ENCODE measurements at regions not wholly inside any gene's neighbourhood (a gene's known extent, or its start where the extent isn't known, plus 50 kb on each side); places are given as distances from the start of the nearest gene placed in this dataset.

DNA sequence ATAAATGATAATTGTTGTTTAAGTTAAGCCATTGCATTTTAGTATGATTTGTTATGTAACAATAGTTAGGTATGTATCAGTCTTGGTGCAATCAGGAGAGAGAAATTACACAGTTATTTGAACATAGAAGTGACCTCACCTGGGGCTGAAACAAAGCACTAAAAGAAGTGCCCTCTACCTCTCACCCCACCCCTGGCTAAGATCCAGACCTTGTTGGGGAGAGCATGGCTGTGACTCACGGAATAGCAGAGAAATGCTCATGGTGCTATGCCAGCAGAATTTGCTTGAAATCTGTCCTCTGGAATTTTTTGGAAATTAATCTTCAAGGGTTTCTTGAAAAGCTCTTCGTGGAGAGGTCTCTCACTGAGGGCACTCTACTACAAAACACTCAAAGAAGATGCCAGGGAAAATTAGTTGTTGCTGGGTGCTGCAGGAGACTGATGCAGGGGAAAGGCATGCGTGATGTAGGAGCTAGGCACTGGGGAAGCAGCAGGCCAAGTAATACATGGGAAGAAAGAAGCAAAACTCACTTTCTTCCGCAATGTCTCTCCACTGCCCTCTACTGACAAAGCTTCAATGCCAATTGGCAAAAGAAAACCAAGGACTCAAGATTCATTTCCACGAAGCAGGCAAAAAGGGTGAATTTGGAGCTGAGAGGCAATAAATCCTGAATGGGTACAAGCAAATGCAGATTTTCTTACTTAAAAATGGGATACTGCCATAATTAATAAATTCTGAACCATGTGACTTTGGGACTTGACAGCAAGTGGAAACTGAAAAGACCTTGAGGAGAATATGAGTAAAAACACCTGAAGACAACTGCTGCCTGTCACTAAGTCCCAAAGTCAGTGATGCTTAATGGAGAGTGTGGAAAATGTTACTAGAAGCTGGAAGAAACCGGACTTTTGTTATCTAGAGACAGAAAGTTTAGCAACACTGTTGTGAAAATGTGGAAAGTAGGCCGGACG is 136.3 kb upstream of the ZNF184 start:
- no peak for TF ChIP-seq POLR2A (IDR thresholded peaks at IDR 0.05; ENCODE audit: low read depth, low read length)
- no peak for TF ChIP-seq JUN (IDR thresholded peaks at IDR 0.05; ENCODE audit: borderline replicate concordance, insufficient read depth, insufficient read length, low read depth)
- TF ChIP-seq, protein P1, sequence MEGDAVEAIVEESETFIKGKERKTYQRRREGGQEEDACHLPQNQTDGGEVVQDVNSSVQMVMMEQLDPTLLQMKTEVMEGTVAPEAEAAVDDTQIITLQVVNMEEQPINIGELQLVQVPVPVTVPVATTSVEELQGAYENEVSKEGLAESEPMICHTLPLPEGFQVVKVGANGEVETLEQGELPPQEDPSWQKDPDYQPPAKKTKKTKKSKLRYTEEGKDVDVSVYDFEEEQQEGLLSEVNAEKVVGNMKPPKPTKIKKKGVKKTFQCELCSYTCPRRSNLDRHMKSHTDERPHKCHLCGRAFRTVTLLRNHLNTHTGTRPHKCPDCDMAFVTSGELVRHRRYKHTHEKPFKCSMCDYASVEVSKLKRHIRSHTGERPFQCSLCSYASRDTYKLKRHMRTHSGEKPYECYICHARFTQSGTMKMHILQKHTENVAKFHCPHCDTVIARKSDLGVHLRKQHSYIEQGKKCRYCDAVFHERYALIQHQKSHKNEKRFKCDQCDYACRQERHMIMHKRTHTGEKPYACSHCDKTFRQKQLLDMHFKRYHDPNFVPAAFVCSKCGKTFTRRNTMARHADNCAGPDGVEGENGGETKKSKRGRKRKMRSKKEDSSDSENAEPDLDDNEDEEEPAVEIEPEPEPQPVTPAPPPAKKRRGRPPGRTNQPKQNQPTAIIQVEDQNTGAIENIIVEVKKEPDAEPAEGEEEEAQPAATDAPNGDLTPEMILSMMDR (IDR thresholded peaks at IDR 0.05; ENCODE audit: extremely low read depth in 1 of 2, insufficient read depth in 1 of 2, low read depth in 1 of 2, low read length in 2 of 2) = peak; percentile 74 to 79
- no peak for TF ChIP-seq FOS (IDR thresholded peaks at IDR 0.05; ENCODE audit: borderline replicate concordance, insufficient read depth, low read length)
- no peak for TF ChIP-seq EZH2 (IDR thresholded peaks at IDR 0.05; ENCODE audit: borderline replicate concordance, low read depth, low read length, severe bottlenecking)
- no peak for TF ChIP-seq POLR2AphosphoS5 (IDR thresholded peaks at IDR 0.05; ENCODE audit: insufficient read depth, low read depth, low read length)
- no peak for TF ChIP-seq MYC (IDR thresholded peaks at IDR 0.05; ENCODE audit: low read depth, low read length)
- TF ChIP-seq, protein P2, sequence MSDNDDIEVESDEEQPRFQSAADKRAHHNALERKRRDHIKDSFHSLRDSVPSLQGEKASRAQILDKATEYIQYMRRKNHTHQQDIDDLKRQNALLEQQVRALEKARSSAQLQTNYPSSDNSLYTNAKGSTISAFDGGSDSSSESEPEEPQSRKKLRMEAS (IDR thresholded peaks at IDR 0.05; ENCODE audit: insufficient read depth, insufficient read length) = no peak

All from endothelial cell of umbilical vein (primary cell).